GM19239 (cell line): ENCODE measurements at regions not wholly inside any gene's neighbourhood (a gene's known extent, or its start where the extent isn't known, plus 50 kb on each side); places are given as distances from the start of the nearest gene placed in this dataset.

Source experiments
- DNase-seq: peaks from one replicate; pipeline ENCODE4 v3.0.0; 2011; ENCODE audit warnings: low spot score; ENCODE audit not compliant: insufficient read length
- FAIRE-seq: peaks from 2 replicates; lab custom pipeline; 2011; peaks lifted over from hg19 to GRCh38; lab: Jason Lieb, UNC

- DNase-seq (no peak), FAIRE-seq (no peak)
Measured at GRCh38 chr20:19889011-19889953, 127.9 kb upstream of the NAA20 start.

GRCh38 chr20:19890445-19891051, 126.6 kb upstream of the NAA20 start:
- FAIRE-seq = no peak
- DNase-seq = no peak

GRCh38 chr20:19893356-19893755, 123.8 kb upstream of the NAA20 start:
- FAIRE-seq = no peak
- no peak for DNase-seq

- FAIRE-seq (no peak), DNase-seq (no peak)
Measured at GRCh38 chr20:19895761-19896160, 121.4 kb upstream of the NAA20 start.

GRCh38 chr20:19897891-19898290, 119.3 kb upstream of the NAA20 start:
- FAIRE-seq (no peak), DNase-seq (no peak)

- FAIRE-seq (no peak), DNase-seq (no peak)
Measured at GRCh38 chr20:19901226-19901625, 115.9 kb upstream of the NAA20 start.

- DNase-seq = peak; percentile 35
- peak; percentile 54 for FAIRE-seq
Measured at GRCh38 chr20:19903168-19903811, 113.9 kb upstream of the NAA20 start.

- no peak for FAIRE-seq
- DNase-seq = no peak
Measured at GRCh38 chr20:19907326-19908056, 109.7 kb upstream of the NAA20 start.

GRCh38 chr20:19908576-19908975, 108.6 kb upstream of the NAA20 start:
- FAIRE-seq = no peak
- no peak for DNase-seq

- DNase-seq = no peak
- FAIRE-seq = no peak
Measured at GRCh38 chr20:19909725-19910124, 107.4 kb upstream of the NAA20 start.

GRCh38 chr20:19911810-19912382, 105.3 kb upstream of the NAA20 start:
- FAIRE-seq = no peak
- no peak for DNase-seq

- no peak for FAIRE-seq
- DNase-seq = no peak
Measured at GRCh38 chr20:19913349-19913748, 103.8 kb upstream of the NAA20 start.

- DNase-seq = no peak
- no peak for FAIRE-seq
Measured at GRCh38 chr20:19913927-19914614, 103.1 kb upstream of the NAA20 start.

- DNase-seq (no peak), FAIRE-seq (no peak)
Measured at GRCh38 chr20:19915111-19915798, 101.9 kb upstream of the NAA20 start.

- DNase-seq (no peak), FAIRE-seq (no peak)
Measured at GRCh38 chr20:19916531-19917485, 100.4 kb upstream of the NAA20 start.

GRCh38 chr20:19918965-19919329, 98.2 kb upstream of the NAA20 start:
- no peak for FAIRE-seq
- DNase-seq = no peak

- DNase-seq = no peak
- no peak for FAIRE-seq
Measured at GRCh38 chr20:19920381-19921138, 96.6 kb upstream of the NAA20 start.
